OCI-LY3 (cell line): ENCODE measurements at regions not wholly inside any gene's neighbourhood (a gene's known extent, or its start where the extent isn't known, plus 50 kb on each side); places are given as distances from the start of the nearest gene placed in this dataset.

Source experiments
- H2AFZ ChIP-seq: fragments of 200-600, 300-600 bp; shearing (Covaris generic); 2 replicates; pipeline ENCODE4 v1.6.0; 2014; ENCODE audit warnings: antibody characterized with exemption, low read depth, low read length
- H3K27ac ChIP-seq: fragments of 200-600, 300-600 bp; sonication (generic); 2 replicates; pipeline ENCODE4 v1.5.1; 2014; ENCODE audit warnings: mild to moderate bottlenecking, low read length, moderate library complexity, mixed read lengths
- H3K27me3 ChIP-seq: fragments of 200-600, 300-600 bp; sonication (generic); 2 replicates; pipeline ENCODE4 v1.6.1; 2014; ENCODE audit warnings: low read depth, low read length, mixed read lengths
- H3K36me3 ChIP-seq: fragments of 200-600, 300-600 bp; sonication (generic); replicated peaks from 2 replicates; pipeline ENCODE3; 2014; ENCODE audit warnings: low read depth, low read length, mixed read lengths
- H3K4me1 ChIP-seq: fragments of 300-600, 200-600 bp; sonication (generic); 2 replicates; pipeline ENCODE4 v1.6.1; 2014; ENCODE audit warnings: low read length, mixed read lengths
- H3K4me2 ChIP-seq: fragments of 200-600, 300-600 bp; sonication (generic); 2 replicates; pipeline ENCODE4 v1.6.1; 2014; ENCODE audit warnings: low read length, mixed read lengths
- H3K4me3 ChIP-seq: fragments of 300-600, 200-600 bp; sonication (generic); 2 replicates; pipeline ENCODE4 v1.5.1; 2014; ENCODE audit warnings: antibody characterized with exemption, mild to moderate bottlenecking, low read length, moderate library complexity
- H3K79me2 ChIP-seq: fragments of 300-600, 200-600 bp; shearing (Covaris generic); 2 replicates; pipeline ENCODE4 v1.6.1; 2014; ENCODE audit warnings: mild to moderate bottlenecking, low read length, mixed read lengths
- H3K9ac ChIP-seq: fragments of 300-600, 200-600 bp; shearing (Covaris generic); 2 replicates; pipeline ENCODE4 v1.6.0; 2014; ENCODE audit warnings: mild to moderate bottlenecking, low read length, moderate library complexity
- H3K9me3 ChIP-seq: fragments of 200-600, 300-600 bp; shearing (Covaris generic); 2 replicates; pipeline ENCODE4 v1.6.1; 2014; ENCODE audit warnings: low read length, mixed read lengths; ENCODE audit not compliant: insufficient read depth
- H4K20me1 ChIP-seq: fragments of 200-600, 300-600 bp; sonication (generic); 2 replicates; pipeline ENCODE4 v1.6.1; 2016; ENCODE audit warnings: low read length, mixed read lengths; ENCODE audit not compliant: insufficient read depth
- CTCF ChIP-seq: fragments of 200-600, 300-600 bp; sonication (generic); IDR thresholded peaks from 2 replicates; pipeline ENCODE4 v1.5.1; 2014; ENCODE audit warnings: antibody characterized with exemption, low read length, low read depth
- EZH2phosphoT487 ChIP-seq: fragments of 200-600 bp; shearing (Covaris generic); IDR thresholded peaks from 2 replicates; pipeline ENCODE4 v1.6.1; 2018; ENCODE audit warnings: antibody characterized with exemption, mixed run types, low read depth

- Histone ChIP-seq H3K27ac (no peak overlapping the region), H4K20me1 (no peaks in the 10 kb centered on the region), H3K4me1 (peaks cover 16% of the 10 kb centered on the region; the same call in 1 of the 2 replicates), H3K4me2 (no peak overlapping the region), H3K4me3 (no peak overlapping the region), H3K9me3 (no peaks in the 10 kb centered on the region), H3K27me3 (no peaks in the 10 kb centered on the region), H2AFZ (no peak overlapping the region), H3K79me2 (no peaks in the 10 kb centered on the region), H3K36me3 (no peaks in the 10 kb centered on the region), H3K9ac (no peak overlapping the region)
- TF ChIP-seq EZH2phosphoT487 (no peak), CTCF (no peak)
Observed at GRCh38 chr4:58456727-58457384, 1346.7 kb upstream of the IGFBP7 start.

DNA sequence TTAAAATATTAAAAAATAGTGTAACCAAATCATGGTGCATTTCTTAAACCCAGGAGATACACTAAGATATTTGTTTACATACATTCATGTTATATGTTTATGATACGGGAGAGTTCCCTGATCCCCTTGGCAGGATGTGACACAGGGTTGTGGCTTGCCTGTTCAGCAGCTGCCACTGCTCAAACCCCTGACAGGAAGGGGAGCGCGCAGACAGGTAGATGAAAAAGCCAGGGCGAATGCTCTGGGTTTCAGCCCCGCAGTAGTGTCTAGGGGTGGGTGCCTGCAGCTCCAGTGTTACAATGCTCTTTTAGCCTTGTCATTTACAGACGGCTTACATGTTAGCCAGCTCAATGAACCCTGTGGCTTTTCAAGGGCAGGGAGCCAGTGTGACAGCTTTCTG lies 1343.8 kb upstream of the IGFBP7 start:
- peaks cover 27% of the 10 kb centered on the region for H3K4me1 ChIP-seq
- peak overlapping the region; percentile 36 for H3K4me2 ChIP-seq
- no peaks in the 10 kb centered on the region for H3K27me3 ChIP-seq
- no peak overlapping the region; the same call in 1 of the 2 replicates for H2AFZ ChIP-seq
- no peaks in the 10 kb centered on the region for H3K36me3 ChIP-seq
- no peaks in the 10 kb centered on the region for H4K20me1 ChIP-seq
- TF ChIP-seq EZH2phosphoT487, result no peak
- no peak for TF ChIP-seq CTCF
- peak overlapping the region; percentile 25 for H3K27ac ChIP-seq
- no peak overlapping the region for H3K4me3 ChIP-seq
- no peak overlapping the region; the same call in 1 of the 2 replicates for H3K9ac ChIP-seq
- no peaks in the 10 kb centered on the region for H3K79me2 ChIP-seq
- no peaks in the 10 kb centered on the region for H3K9me3 ChIP-seq

DNA sequence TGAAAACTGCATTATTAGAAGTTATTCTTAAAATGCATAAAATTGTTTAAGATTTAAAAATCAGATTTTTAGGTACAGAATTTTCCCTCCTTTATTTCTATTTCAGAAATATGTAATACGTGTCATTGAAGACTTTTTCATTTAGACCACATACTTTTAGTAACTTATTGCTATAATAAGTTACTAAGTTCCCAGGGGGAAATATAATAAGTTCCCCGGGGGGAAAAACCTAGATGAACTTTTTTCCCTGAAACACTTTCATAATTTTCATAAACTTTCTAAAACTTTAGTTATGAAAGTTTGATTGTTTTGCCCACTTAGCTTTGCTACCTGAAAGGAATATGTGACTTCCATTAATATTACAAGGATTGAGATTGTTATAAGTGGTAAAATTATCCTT lies 1341.5 kb upstream of the IGFBP7 start:
- Histone ChIP-seq H3K27me3 (no peaks in the 10 kb centered on the region), H3K4me3 (no peak overlapping the region), H3K27ac (no peak overlapping the region)

GRCh38 chr4:58435871-58436270 lies 1325.7 kb upstream of the IGFBP7 start:
- Histone ChIP-seq H3K36me3 (no peaks in the 10 kb centered on the region), H3K4me1 (no peaks in the 10 kb centered on the region), H2AFZ (no peak overlapping the region), H3K9me3 (no peaks in the 10 kb centered on the region), H3K9ac (no peak overlapping the region), H3K27me3 (no peaks in the 10 kb centered on the region), H3K27ac (no peak overlapping the region), H3K79me2 (no peaks in the 10 kb centered on the region), H3K4me2 (no peak overlapping the region), H4K20me1 (no peaks in the 10 kb centered on the region), H3K4me3 (no peak overlapping the region)
- TF ChIP-seq EZH2phosphoT487, result no peak
- no peak for TF ChIP-seq CTCF

More for the DNA sequence above, 1341.5 kb upstream of the IGFBP7 start:
- no peaks in the 10 kb centered on the region for H4K20me1 ChIP-seq
- no peak overlapping the region for H3K9ac ChIP-seq
- no peak overlapping the region for H3K4me2 ChIP-seq
- peaks cover 27% of the 10 kb centered on the region for H3K4me1 ChIP-seq
- TF ChIP-seq CTCF (no peak), EZH2phosphoT487 (no peak)
- no peaks in the 10 kb centered on the region for H3K36me3 ChIP-seq
- no peaks in the 10 kb centered on the region for H3K79me2 ChIP-seq
- H3K9me3 ChIP-seq, result no peaks in the 10 kb centered on the region
- no peak overlapping the region for H2AFZ ChIP-seq
